H1 (cell line): ENCODE measurements at regions not wholly inside any gene's neighbourhood (a gene's known extent, or its start where the extent isn't known, plus 50 kb on each side); places are given as distances from the start of the nearest gene placed in this dataset.
A peak's percentile ranks its signal among the peaks of the same experiment; 100 is the strongest.

Experiments used
- BCL11A ChIP-seq, 2 experiments: IDR thresholded peaks; one replicate each; pipeline ENCODE4 v1.6.1; 2011; ENCODE audit warnings: low read depth in 2 of 2, low read length in 2 of 2, mild to moderate bottlenecking in 2 of 2
- CHD1 ChIP-seq: IDR thresholded peaks from 2 replicates; pipeline ENCODE4 v1.6.1; 2012; ENCODE audit warnings: low read depth, low read length, improper control_type of control experiment
- CREB1 ChIP-seq: IDR thresholded peaks from 2 replicates; pipeline ENCODE4 v1.6.1; 2012; ENCODE audit warnings: inconsistent platforms
- JUND ChIP-seq: IDR thresholded peaks from 2 replicates; pipeline ENCODE4 v1.6.1; 2011; ENCODE audit warnings: mild to moderate bottlenecking, improper control_type of control experiment, low read length
- MAFK ChIP-seq: IDR thresholded peaks from 2 replicates; pipeline ENCODE4 v1.6.1; 2012; ENCODE audit warnings: low read depth, mild to moderate bottlenecking, improper control_type of control experiment, low read length
- PHF8 ChIP-seq: fragments of 200-600 bp; sonication (generic); conservative IDR thresholded peaks from 2 replicates; pipeline ENCODE4 v1.7.1; 2012; ENCODE audit warnings: low read depth, mild to moderate bottlenecking, inconsistent platforms, low read length, moderate library complexity
- SAP30 ChIP-seq: fragments of 300-600 bp; sonication (generic); IDR thresholded peaks from 2 replicates; pipeline ENCODE4 v1.7.1; 2012; ENCODE audit warnings: low read length, moderate library complexity, mild to moderate bottlenecking, inconsistent platforms; ENCODE audit not compliant: insufficient read depth, insufficient replicate concordance
- TEAD4 ChIP-seq: IDR thresholded peaks from 2 replicates; pipeline ENCODE4 v1.6.1; 2012; ENCODE audit warnings: low read depth, low read length, inconsistent platforms, mixed read lengths
- ZNF274 ChIP-seq: IDR thresholded peaks from 2 replicates; pipeline ENCODE4 v1.7.0; 2012; ENCODE audit warnings: low read length, borderline replicate concordance; ENCODE audit errors: extremely low read depth

GRCh38 chr10:31677195-31678138 is 251.2 kb downstream of the ARHGAP12 start (continued):
- TF ChIP-seq TEAD4: peak; percentile 63; the same call in 1 of the 2 replicates
- TF ChIP-seq JUND: peak; percentile 80
- TF ChIP-seq BCL11A (IDR thresholded peaks at IDR 0.05; ENCODE audit: low read depth in 2 of 2, low read length in 2 of 2): no peak
- 0 out of 2 replicates have a peak, but pooled peaks have one; percentile 16 for TF ChIP-seq CREB1
- 0 out of 2 replicates have a peak, but pooled peaks have one; percentile 26 for TF ChIP-seq PHF8
- no peak for TF ChIP-seq ZNF274
- peak; percentile 86 for TF ChIP-seq CHD1
- no peak for TF ChIP-seq SAP30
- no peak; the same call in 1 of the 2 replicates for TF ChIP-seq MAFK
